ENCODE measurements at regions not wholly inside any gene's neighbourhood (a gene's known extent, or its start where the extent isn't known, plus 50 kb on each side); places are given as distances from the start of the nearest gene placed in this dataset.

- TF ChIP-seq CTCF (IDR thresholded peaks at IDR 0.05): no peak
- peak in 1 of 2 donors; percentile 20 for TF ChIP-seq POLR2AphosphoS5 (IDR thresholded peaks at IDR 0.05; ENCODE audit: insufficient read depth in 1 of 2, low read depth in 1 of 2)
These were observed 265.0 kb downstream of the OPA1 start for GRCh38 chr3:193857996-193858395.
